Transverse colon (tissue), 4 donors: ENCODE measurements at regions not wholly inside any gene's neighbourhood (a gene's known extent, or its start where the extent isn't known, plus 50 kb on each side); places are given as distances from the start of the nearest gene placed in this dataset.

ENCODE experiments used
- EP300 ChIP-seq: sonication (generic); formaldehyde crosslinking; IDR thresholded peaks from one replicate; pipeline ENCODE4 v1.6.1; 2017; ENCODE audit warnings: antibody characterized with exemption, low read depth
- POLR2A ChIP-seq: fragments of 450-650 bp; IDR thresholded peaks from one replicate; pipeline ENCODE4 v1.6.1; 2016; ENCODE audit warnings: antibody characterized with exemption, mild to moderate bottlenecking, moderate library complexity
- POLR2AphosphoS5 ChIP-seq, 3 donors: sonication (generic); formaldehyde crosslinking; IDR thresholded peaks; one replicate each; pipeline ENCODE4 v1.6.1; 2016; ENCODE audit warnings: antibody characterized with exemption in 3 of 3
- TF ChIP-seq, protein P1 (sequence below), 5 experiments: fragments of 200-600 bp in 3 of 5; fragments of 450-650 bp in 2 of 5; sonication (generic) in 3 of 5; IDR thresholded peaks; 1 replicate in 2 of 5; 2 replicates in 3 of 5; pipeline ENCODE4 v1.5.1; 2016 to 2017; ENCODE audit warnings: antibody characterized with exemption in 5 of 5, inconsistent platforms in 3 of 5, mild to moderate bottlenecking in 2 of 5, moderate library complexity in 1 of 5

DNA sequence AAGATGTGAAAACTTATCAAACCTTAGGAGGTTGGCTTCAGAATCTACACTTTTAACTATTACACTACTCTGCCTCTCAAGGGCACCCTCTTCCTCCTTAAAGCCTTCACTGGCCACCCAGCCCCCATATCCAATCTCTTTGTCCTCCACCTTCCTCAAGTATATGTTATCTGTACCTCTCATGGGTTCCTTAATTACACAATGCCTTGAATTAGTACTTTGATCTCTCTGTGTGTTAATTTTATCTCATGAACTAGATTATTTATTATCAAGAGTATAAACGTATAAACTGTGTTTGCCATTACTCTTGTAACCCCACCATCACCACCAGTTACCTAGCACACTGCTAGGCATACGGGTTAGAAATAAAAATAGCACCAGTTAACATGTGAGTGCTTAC is 83.3 kb downstream of the NCR2 start:
- TF ChIP-seq POLR2A = no peak
- TF ChIP-seq, protein P1, sequence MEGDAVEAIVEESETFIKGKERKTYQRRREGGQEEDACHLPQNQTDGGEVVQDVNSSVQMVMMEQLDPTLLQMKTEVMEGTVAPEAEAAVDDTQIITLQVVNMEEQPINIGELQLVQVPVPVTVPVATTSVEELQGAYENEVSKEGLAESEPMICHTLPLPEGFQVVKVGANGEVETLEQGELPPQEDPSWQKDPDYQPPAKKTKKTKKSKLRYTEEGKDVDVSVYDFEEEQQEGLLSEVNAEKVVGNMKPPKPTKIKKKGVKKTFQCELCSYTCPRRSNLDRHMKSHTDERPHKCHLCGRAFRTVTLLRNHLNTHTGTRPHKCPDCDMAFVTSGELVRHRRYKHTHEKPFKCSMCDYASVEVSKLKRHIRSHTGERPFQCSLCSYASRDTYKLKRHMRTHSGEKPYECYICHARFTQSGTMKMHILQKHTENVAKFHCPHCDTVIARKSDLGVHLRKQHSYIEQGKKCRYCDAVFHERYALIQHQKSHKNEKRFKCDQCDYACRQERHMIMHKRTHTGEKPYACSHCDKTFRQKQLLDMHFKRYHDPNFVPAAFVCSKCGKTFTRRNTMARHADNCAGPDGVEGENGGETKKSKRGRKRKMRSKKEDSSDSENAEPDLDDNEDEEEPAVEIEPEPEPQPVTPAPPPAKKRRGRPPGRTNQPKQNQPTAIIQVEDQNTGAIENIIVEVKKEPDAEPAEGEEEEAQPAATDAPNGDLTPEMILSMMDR (IDR thresholded peaks at IDR 0.05) = no peak
- TF ChIP-seq EP300 = no peak
- TF ChIP-seq POLR2AphosphoS5 (IDR thresholded peaks at IDR 0.05) = no peak
